Head of caudate nucleus (tissue), 42 donors: ENCODE measurements at regions not wholly inside any gene's neighbourhood (a gene's known extent, or its start where the extent isn't known, plus 50 kb on each side); places are given as distances from the start of the nearest gene placed in this dataset.

Source experiments
- DNase-seq, 42 donors: peaks; one replicate each; pipeline versions ENCODE4 v3.0.0 to v3.0.0-alpha.2; 2020 to 2021; ENCODE audit warnings: mixed read lengths in 7 of 42
- intact Hi-C: fragments of 100-400 bp; cut with DNase I; formaldehyde crosslinking; loops from one replicate; pipeline ENCODE4 v1.15.0; 2022

GRCh38 chr6:164148788-164149187, 734.3 kb downstream of the QKI start:
- intact Hi-C loops = no loop called here
- DNase-seq = no peak

GRCh38 chr6:164144316-164144715, 729.8 kb downstream of the QKI start:
- no peak for DNase-seq
- intact Hi-C loops = no loop called here

- no peak for DNase-seq
- intact Hi-C loops = no loop called here
Observed at GRCh38 chr6:164142322-164142721, 727.8 kb downstream of the QKI start.

- no peak for DNase-seq
- intact Hi-C loops = no loop called here
Observed at GRCh38 chr6:164135511-164136132, 721.1 kb downstream of the QKI start.

DNA sequence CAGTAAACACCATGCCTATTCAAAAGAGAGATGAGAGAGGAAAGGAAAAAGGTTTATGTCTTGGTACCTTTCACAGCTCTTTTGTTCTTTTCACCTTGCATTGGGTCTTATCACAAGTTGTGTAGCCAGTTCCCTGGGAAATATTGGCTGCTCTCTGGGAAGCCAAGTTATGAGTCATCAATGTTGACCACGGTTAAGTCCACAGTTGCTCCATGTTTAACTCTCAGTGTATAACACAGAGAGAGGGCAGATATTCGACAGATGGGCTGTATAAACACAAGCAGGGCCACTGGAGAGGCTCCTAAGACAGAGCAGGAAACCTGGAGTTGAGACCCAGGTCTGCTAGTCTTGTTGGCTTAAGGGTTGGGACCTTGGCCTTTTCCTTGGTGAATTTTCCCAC, 718.6 kb downstream of the QKI start:
- intact Hi-C loops = no loop called here
- no peak for DNase-seq

- intact Hi-C loops = no loop called here
- no peak for DNase-seq
Observed at GRCh38 chr6:164130585-164130984, 716.1 kb downstream of the QKI start.

DNA sequence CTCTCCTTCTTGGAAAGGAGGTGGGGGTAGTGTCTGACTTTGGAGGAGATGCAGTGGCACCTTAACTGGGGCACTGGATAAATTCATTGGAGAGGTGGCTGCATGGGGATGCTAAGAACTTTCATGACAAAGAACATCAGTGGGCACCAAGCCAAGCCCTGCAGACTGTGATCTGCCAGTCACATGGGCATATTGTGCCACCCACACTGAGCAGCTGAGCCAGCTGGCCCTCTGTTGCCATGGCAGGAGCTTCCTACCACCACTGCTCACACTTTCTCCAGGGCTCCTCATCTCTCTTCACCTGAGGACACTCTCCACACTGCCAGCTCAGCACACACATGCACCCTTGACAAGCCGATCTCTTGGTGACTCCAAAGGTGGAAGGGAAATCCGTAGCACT, 715.6 kb downstream of the QKI start:
- intact Hi-C loops = no loop called here

DNA sequence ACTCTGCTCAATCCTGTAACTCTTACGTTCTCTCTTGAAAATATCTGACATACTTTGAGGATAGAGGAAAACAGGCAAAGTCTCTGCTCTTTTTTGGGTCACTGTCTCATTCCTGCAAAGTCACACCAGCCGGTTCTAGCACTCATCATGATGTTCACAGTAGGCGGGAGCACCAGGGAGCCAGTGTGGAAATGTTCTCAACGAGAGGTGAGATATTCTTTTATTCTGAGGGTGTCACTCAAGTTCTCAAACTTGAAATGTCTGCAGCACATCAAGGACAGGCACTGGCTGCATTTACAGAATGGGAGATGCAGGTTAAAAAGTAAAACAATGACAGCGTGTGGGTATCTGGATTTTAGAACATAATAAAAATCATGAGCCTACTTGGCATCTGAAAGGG, 714.7 kb downstream of the QKI start:
- intact Hi-C loops = no loop called here
- peak in 2 of 42 donors; percentile 8 to 26 for DNase-seq

More for the DNA sequence above, 715.6 kb downstream of the QKI start:
- peak in 37 of 42 donors; percentile 7 to 77 (median 51) for DNase-seq

GRCh38 chr6:164128101-164128500, 713.6 kb downstream of the QKI start:
- intact Hi-C loops = no loop called here
- DNase-seq = no peak

- intact Hi-C loops = no loop called here
- no peak for DNase-seq
Observed at GRCh38 chr6:164124986-164125385, 710.5 kb downstream of the QKI start.

GRCh38 chr6:164124473-164124872, 710.0 kb downstream of the QKI start:
- intact Hi-C loops = no loop called here

GRCh38 chr6:164122109-164122508, 707.6 kb downstream of the QKI start:
- DNase-seq = no peak
- intact Hi-C loops = no loop called here

More at GRCh38 chr6:164124473-164124872, 710.0 kb downstream of the QKI start:
- DNase-seq = no peak

- DNase-seq = no peak
- intact Hi-C loops = no loop called here
Observed at GRCh38 chr6:164121527-164121926, 707.0 kb downstream of the QKI start.

GRCh38 chr6:164114651-164115050, 700.1 kb downstream of the QKI start:
- intact Hi-C loops = no loop called here
- peak in 17 of 42 donors; percentile 5 to 75 (median 40) for DNase-seq

DNA sequence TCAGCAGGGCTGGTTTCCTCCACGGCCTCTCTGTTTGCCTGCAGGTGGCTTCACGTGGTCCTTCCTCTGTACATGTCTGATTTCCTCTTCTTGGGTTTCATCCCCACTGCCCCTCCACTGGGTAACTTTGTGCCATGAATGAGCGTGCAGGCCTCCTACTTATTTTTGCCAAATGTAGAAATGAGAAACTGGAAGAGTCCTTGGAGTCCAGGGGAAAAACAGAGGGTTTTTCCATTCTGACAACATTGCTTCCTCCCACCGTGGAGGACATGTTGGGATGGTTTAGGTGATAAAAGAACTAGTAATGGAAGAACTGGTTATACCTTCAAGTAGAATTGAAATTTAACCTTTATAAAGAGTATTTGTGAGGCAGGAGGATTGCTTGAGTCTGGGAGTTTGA, 699.5 kb downstream of the QKI start:
- intact Hi-C loops = no loop called here
- DNase-seq = no peak

GRCh38 chr6:164113637-164114036, 699.1 kb downstream of the QKI start:
- DNase-seq = no peak
- intact Hi-C loops = no loop called here

DNA sequence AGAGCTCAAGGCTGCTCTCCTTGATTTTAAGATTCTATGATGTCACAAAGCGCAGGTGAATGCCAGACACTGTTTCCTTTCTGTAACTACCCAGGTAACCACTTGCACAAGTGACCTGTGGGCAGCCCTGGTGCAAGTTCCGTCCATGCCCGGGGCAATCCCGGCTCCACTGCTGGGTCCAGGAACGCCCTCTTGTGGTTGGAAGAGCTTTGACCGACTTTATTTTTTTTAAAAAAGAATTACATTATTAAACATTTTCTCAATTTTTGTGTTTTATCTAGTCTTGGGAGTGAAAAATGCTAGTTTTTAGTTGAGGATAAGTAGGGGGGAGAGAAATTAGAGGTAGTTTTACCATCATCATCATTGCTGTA, 695.2 kb downstream of the QKI start:
- intact Hi-C loops = loop anchor here (5.0 to 10.0 kb wide), 2 partner anchors 145 to 692 kb away; no protein-coding TSS in a partner anchor

GRCh38 chr6:164108869-164109769, 694.6 kb downstream of the QKI start:
- peak in 10 of 42 donors; percentile 5 to 59 (median 38) for DNase-seq

More for the DNA sequence above, 695.2 kb downstream of the QKI start:
- DNase-seq = peak in 24 of 42 donors; percentile 20 to 71 (median 38)

GRCh38 chr6:164108092-164108491, 693.6 kb downstream of the QKI start:
- intact Hi-C loops = loop anchor here (5.0 to 10.0 kb wide), 2 partner anchors 143 to 691 kb away; no protein-coding TSS in a partner anchor
- no peak for DNase-seq

More at GRCh38 chr6:164108869-164109769, 694.6 kb downstream of the QKI start:
- intact Hi-C loops = loop anchor here (5.0 to 10.0 kb wide), 2 partner anchors 144 to 692 kb away; no protein-coding TSS in a partner anchor
